NB4 (cell line): ENCODE measurements at regions not wholly inside any gene's neighbourhood (a gene's known extent, or its start where the extent isn't known, plus 50 kb on each side); places are given as distances from the start of the nearest gene placed in this dataset.

ENCODE experiments used
- DNase-seq: peaks from one replicate; pipeline ENCODE4 v3.0.0; 2010; ENCODE audit warnings: low read depth
- H3K4me3 ChIP-seq: one replicate; pipeline ENCODE4 v1.5.1; 2011; ENCODE audit warnings: mild to moderate bottlenecking, low read depth, low read length, moderate library complexity
- CTCF ChIP-seq: IDR thresholded peaks from one replicate; pipeline ENCODE4 v1.5.1; 2012; ENCODE audit warnings: low read depth, low read length
- MAX ChIP-seq: IDR thresholded peaks from 2 replicates; pipeline ENCODE4 v1.6.1; 2011; ENCODE audit warnings: low read depth, low read length
- MYC ChIP-seq: IDR thresholded peaks from 2 replicates; pipeline ENCODE4 v1.6.1; 2011; ENCODE audit warnings: low read depth, low read length
- POLR2A ChIP-seq: IDR thresholded peaks from 2 replicates; pipeline ENCODE4 v1.6.1; 2011; ENCODE audit warnings: mild to moderate bottlenecking; ENCODE audit not compliant: insufficient read length; ENCODE audit errors: extremely low read depth

GRCh38 chr13:58018865-58019264, 387.3 kb downstream of the PCDH17 start:
- DNase-seq, result no peak
- no peak for TF ChIP-seq POLR2A
- no peak for TF ChIP-seq MYC
- TF ChIP-seq CTCF, result no peak
- TF ChIP-seq MAX, result no peak
- no peak overlapping the region for H3K4me3 ChIP-seq

GRCh38 chr13:58024103-58024502, 392.6 kb downstream of the PCDH17 start:
- DNase-seq, result no peak
- no peak overlapping the region for H3K4me3 ChIP-seq
- TF ChIP-seq MYC (no peak), MAX (no peak), POLR2A (no peak), CTCF (no peak)

- TF ChIP-seq MAX (no peak), POLR2A (no peak), CTCF (no peak), MYC (no peak)
- no peak for DNase-seq
- no peak overlapping the region for H3K4me3 ChIP-seq
Measured at GRCh38 chr13:58025821-58026220, 394.3 kb downstream of the PCDH17 start.

GRCh38 chr13:58032676-58033460, 401.3 kb downstream of the PCDH17 start:
- DNase-seq, result no peak
- TF ChIP-seq MYC (no peak), POLR2A (no peak), MAX (no peak), CTCF (no peak)
- no peak overlapping the region for H3K4me3 ChIP-seq

- H3K4me3 ChIP-seq, result no peak overlapping the region
- no peak for TF ChIP-seq CTCF
- no peak for TF ChIP-seq MYC
- no peak for TF ChIP-seq POLR2A
- no peak for TF ChIP-seq MAX
- no peak for DNase-seq
Measured at GRCh38 chr13:58043971-58044370, 412.4 kb downstream of the PCDH17 start.
